Duodenal mucosa (tissue), 2 donors: ENCODE measurements at regions not wholly inside any gene's neighbourhood (a gene's known extent, or its start where the extent isn't known, plus 50 kb on each side); places are given as distances from the start of the nearest gene placed in this dataset.
"Not testable (repeated sequence)": the region's sequence is repeated elsewhere in the genome, so short reads cannot be mapped to it uniquely, and the experiment has no call there.

Source experiments
- H3K27ac ChIP-seq: one replicate; pipeline ENCODE4 v1.7.0; 2013; ENCODE audit warnings: low read depth, low read length
- H3K27me3 ChIP-seq, 2 donors: one replicate each; pipeline ENCODE4 v1.7.0; 2013; ENCODE audit warnings: low read length in 2 of 2, control low read depth in 1 of 2; ENCODE audit not compliant: insufficient read depth in 2 of 2, control insufficient read depth in 1 of 2
- H3K36me3 ChIP-seq, 2 donors: one replicate each; pipeline ENCODE4 v1.7.0; 2013; ENCODE audit warnings: low read length in 2 of 2, control low read depth in 1 of 2; ENCODE audit not compliant: insufficient read depth in 2 of 2, control insufficient read depth in 1 of 2
- H3K4me1 ChIP-seq, 2 donors: one replicate each; pipeline ENCODE4 v1.7.0; 2013; ENCODE audit warnings: low read length in 2 of 2, control low read depth in 1 of 2; ENCODE audit not compliant: insufficient read depth in 2 of 2, control insufficient read depth in 1 of 2
- H3K4me3 ChIP-seq, 2 donors: one replicate each; pipeline ENCODE4 v1.7.0; 2013; ENCODE audit warnings: low read length in 2 of 2, low read depth in 1 of 2
- H3K9ac ChIP-seq, 2 donors: one replicate each; pipeline ENCODE4 v1.7.0; 2013; ENCODE audit warnings: low read length in 2 of 2, low read depth in 1 of 2
- H3K9me3 ChIP-seq, 2 donors: one replicate each; pipeline ENCODE4 v1.7.0; 2013; ENCODE audit warnings: low read length in 2 of 2, control low read depth in 1 of 2; ENCODE audit not compliant: control insufficient read depth in 1 of 2

DNA sequence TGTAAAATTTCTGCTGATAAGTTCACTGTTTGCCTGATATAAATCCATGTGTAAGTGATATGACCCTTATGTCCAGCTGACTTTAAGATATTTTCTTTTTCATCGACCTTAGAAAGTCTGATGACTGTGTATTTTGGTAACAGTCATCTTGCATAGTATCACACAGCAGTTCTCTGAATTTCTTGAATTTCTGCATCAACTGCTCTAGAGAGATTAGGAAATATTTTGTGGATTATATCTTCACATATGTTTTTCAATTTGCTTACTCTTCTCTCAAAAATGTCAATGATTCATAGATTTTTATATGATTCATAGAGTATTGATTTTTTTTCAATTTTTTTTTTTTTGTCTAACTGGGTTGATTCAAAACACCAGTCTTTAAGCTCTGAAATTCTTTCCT, 945.3 kb downstream of the TRIB2 start:
- Histone ChIP-seq H3K36me3 (no peaks in the 10 kb centered on the region), H3K4me1 (no peaks in the 10 kb centered on the region), H3K27ac (no peak overlapping the region), H3K27me3 (no peaks in the 10 kb centered on the region), H3K4me3 (no peak overlapping the region), H3K9ac (no peak overlapping the region), H3K9me3 (no peaks in the 10 kb centered on the region)

DNA sequence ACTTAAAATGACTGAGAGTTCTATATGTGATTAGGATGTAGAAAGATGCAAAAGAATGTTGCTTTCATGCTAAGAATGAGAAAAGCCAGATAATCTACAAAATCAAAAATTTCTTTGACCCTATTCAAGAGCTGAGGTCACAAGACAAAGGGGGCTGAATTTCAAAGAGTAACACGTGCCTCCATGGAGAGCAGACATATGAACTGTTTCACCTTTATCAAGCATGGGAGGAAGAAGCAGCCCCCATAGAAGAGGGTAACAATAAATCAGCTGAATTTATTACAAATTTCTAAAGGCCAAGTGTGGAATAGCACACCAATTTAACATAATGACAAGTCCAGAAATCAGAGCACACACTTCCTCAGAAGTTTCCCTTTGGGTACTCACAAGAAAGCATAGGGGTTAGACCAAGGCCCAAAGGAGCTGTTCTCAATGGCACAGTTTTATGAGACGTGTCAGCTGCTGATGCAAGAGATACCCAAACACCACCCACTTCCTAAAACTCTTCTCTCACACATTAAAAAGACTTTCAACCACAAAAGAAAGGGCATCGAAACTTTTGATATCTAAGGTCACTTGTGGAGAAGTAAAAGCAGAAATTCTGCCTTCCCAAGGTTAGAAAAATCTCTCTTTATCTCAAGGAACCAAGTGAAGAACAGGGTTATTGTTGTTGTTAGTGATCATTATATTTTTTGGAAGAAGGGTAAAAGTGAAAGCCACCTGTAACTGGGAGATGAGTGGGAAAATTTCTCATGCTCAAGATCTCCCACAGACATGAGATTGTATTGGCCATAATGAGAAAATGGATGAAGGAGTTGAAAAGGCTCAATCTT, 950.1 kb downstream of the TRIB2 start:
- no peaks in the 10 kb centered on the region for H3K36me3 ChIP-seq
- H3K4me1 ChIP-seq: no peaks in the 10 kb centered on the region
- peaks cover 0 to 3% of the 10 kb centered on the region in 2 donors for H3K9me3 ChIP-seq
- H3K27ac ChIP-seq: no peak overlapping the region
- H3K4me3 ChIP-seq: no peak overlapping the region
- H3K9ac ChIP-seq: no peak overlapping the region
- H3K27me3 ChIP-seq: no peaks in the 10 kb centered on the region

DNA sequence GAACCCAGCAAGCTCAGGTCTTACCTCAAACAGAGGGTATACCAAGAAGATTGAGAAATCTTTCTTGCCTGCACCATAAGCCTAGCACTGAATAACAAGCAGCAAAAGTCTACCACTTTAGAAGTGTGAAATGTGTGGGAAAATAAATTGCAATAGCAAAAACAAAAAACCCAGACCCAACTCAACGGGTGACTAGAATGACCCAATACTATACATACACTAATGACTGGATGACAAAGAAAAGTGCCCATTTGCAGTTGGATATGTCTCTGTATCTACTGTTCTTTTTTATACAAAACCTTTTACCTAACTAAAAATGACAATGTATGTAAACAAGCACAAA, 950.6 kb downstream of the TRIB2 start:
- no peaks in the 10 kb centered on the region for H3K27me3 ChIP-seq
- H3K4me3 ChIP-seq: no peak overlapping the region
- H3K27ac ChIP-seq: no peak overlapping the region
- H3K4me1 ChIP-seq: no peaks in the 10 kb centered on the region
- no peaks in the 10 kb centered on the region for H3K36me3 ChIP-seq
- peaks cover 0 to 3% of the 10 kb centered on the region in 2 donors for H3K9me3 ChIP-seq
- no peak overlapping the region for H3K9ac ChIP-seq

DNA sequence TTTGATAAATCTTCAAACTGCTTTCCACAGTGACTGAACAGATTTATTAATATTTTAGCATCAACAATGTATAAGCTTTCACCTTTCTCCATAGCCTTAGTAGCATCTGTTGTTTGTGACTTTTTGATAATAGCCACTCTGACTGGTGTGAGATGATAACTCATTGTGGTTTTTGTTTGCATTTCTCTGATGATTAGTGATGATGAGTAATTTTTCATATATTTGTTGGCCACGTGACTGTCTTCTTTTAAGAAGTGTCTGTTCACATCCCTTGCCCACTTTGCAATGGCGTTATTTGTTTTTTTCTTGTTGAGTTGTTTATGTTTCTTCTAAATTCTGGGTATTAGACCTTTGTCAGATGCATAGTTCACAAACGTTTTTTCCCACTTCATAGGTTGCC, 952.9 kb downstream of the TRIB2 start:
- peaks cover 0 to 3% of the 10 kb centered on the region in 2 donors for H3K9me3 ChIP-seq
- H3K36me3 ChIP-seq: no peaks in the 10 kb centered on the region
- no peak overlapping the region for H3K4me3 ChIP-seq
- no peak overlapping the region for H3K9ac ChIP-seq
- no peaks in the 10 kb centered on the region for H3K27me3 ChIP-seq
- H3K4me1 ChIP-seq: no peaks in the 10 kb centered on the region
- H3K27ac ChIP-seq: no peak overlapping the region

GRCh38 chr2:13673821-13674220, 957.1 kb downstream of the TRIB2 start:
- not testable (repeated sequence) for H3K27ac ChIP-seq, H3K4me1 ChIP-seq, H3K27me3 ChIP-seq, H3K9ac ChIP-seq, H3K4me3 ChIP-seq, H3K36me3 ChIP-seq, H3K9me3 ChIP-seq

DNA sequence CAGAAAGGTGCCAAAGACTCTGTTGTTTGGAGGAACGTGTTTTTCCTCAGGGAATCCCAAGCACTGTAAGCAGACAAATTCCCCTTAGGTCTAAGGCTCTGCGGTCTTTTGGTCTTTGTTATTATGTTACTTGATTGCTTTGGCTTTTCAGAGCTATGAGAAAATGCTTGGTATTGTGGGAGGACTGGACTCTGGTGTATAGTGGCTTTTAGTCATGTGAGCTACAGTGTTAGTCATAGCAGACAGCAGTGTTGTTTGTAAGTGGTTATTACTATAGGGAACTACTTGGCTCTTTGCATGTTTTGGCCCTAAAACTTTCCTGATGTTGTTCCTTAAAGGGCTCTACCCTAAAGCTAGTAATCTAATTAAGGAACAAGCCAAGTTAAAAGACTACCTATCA, 956.2 kb upstream of the LRATD1 start:
- H3K9ac ChIP-seq: no peak overlapping the region
- H3K4me1 ChIP-seq: no peaks in the 10 kb centered on the region
- H3K27me3 ChIP-seq: no peaks in the 10 kb centered on the region
- H3K4me3 ChIP-seq: no peak overlapping the region
- H3K9me3 ChIP-seq: peaks cover 0 to 5% of the 10 kb centered on the region in 2 donors
- H3K36me3 ChIP-seq: no peaks in the 10 kb centered on the region
- no peak overlapping the region for H3K27ac ChIP-seq

DNA sequence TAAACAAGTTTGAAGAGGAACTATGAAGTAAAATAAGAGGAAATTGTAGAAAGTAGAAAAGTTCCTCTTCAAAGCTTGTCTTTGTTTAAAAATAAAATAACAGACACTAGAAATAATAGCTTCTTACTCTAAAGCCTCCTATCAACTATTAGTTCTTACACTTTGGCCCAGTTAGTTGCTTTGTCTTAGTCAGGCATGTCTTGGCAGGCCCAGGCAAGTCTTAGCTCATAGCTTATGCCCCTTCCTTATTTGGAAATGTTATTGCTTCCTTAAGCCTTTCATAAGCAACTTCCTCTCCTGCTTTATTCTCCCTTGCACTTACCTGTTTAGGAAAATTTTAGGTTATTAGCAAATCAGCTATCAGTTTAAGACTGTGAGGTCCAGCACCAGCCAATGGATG, 950.6 kb upstream of the LRATD1 start:
- no peaks in the 10 kb centered on the region for H3K4me1 ChIP-seq
- H3K27me3 ChIP-seq: no peaks in the 10 kb centered on the region
- H3K9me3 ChIP-seq: peaks cover 2 to 15% of the 10 kb centered on the region in 2 donors
- no peaks in the 10 kb centered on the region for H3K36me3 ChIP-seq
- no peak overlapping the region for H3K4me3 ChIP-seq
- no peak overlapping the region for H3K9ac ChIP-seq
- no peak overlapping the region for H3K27ac ChIP-seq

DNA sequence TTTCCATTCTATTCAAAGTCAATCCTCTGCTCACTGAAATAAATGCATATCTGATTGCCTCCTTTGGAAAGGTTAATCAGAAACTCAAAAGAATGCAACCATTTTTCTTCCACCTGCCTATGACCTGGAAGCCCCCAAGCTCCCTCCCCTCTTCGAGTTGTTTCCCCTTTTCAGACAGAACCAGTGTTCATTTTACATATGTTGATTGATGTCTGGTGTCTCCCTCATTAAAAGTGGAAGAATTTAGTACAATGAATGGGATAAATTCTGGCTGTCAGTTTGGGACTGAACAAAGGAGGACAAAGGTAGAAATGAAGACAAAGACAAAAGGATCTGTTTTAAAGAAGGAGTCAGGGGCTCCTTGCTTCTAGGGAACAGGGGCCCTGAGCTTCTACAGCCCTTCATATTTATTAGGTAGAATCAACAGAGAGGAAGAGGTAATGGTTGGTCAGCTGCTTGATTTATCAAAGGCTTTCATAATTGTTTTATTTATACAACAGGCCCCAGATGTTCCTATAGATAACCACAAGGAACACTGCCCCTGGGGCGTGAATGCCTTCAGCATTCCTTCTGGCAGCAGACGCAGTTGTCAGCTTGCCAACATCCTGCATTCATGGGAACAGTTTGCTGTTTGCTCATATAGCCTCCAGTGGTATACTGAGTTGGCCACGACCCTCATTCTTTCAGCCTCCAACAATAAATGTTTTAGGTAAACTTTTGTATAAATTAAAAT, 949.8 kb upstream of the LRATD1 start:
- Histone ChIP-seq H3K27ac (no peak overlapping the region), H3K36me3 (no peaks in the 10 kb centered on the region), H3K4me3 (no peak overlapping the region), H3K27me3 (no peaks in the 10 kb centered on the region), H3K9me3 (peaks cover 2 to 10% of the 10 kb centered on the region in 2 donors), H3K4me1 (no peaks in the 10 kb centered on the region), H3K9ac (no peak overlapping the region)

- H3K9ac ChIP-seq: no peak overlapping the region
- no peaks in the 10 kb centered on the region for H3K36me3 ChIP-seq
- H3K9me3 ChIP-seq: peaks cover 6 to 10% of the 10 kb centered on the region in 2 donors
- no peak overlapping the region for H3K27ac ChIP-seq
- H3K27me3 ChIP-seq: no peaks in the 10 kb centered on the region
- H3K4me3 ChIP-seq: no peak overlapping the region
- H3K4me1 ChIP-seq: no peaks in the 10 kb centered on the region
Observed at GRCh38 chr2:13686262-13686661, 946.3 kb upstream of the LRATD1 start.

GRCh38 chr2:13694673-13695072, 937.8 kb upstream of the LRATD1 start:
- H3K36me3 ChIP-seq: no peaks in the 10 kb centered on the region
- no peak overlapping the region for H3K9ac ChIP-seq
- no peak overlapping the region for H3K4me3 ChIP-seq
- H3K9me3 ChIP-seq: peaks cover 0 to 3% of the 10 kb centered on the region in 2 donors
- H3K27ac ChIP-seq: no peak overlapping the region
- no peaks in the 10 kb centered on the region for H3K4me1 ChIP-seq
- H3K27me3 ChIP-seq: no peaks in the 10 kb centered on the region
